ENCODE measurements at regions not wholly inside any gene's neighbourhood (a gene's known extent, or its start where the extent isn't known, plus 50 kb on each side); places are given as distances from the start of the nearest gene placed in this dataset.
"Not testable (repeated sequence)": the region's sequence is repeated elsewhere in the genome, so short reads cannot be mapped to it uniquely, and the experiment has no call there.

DNA sequence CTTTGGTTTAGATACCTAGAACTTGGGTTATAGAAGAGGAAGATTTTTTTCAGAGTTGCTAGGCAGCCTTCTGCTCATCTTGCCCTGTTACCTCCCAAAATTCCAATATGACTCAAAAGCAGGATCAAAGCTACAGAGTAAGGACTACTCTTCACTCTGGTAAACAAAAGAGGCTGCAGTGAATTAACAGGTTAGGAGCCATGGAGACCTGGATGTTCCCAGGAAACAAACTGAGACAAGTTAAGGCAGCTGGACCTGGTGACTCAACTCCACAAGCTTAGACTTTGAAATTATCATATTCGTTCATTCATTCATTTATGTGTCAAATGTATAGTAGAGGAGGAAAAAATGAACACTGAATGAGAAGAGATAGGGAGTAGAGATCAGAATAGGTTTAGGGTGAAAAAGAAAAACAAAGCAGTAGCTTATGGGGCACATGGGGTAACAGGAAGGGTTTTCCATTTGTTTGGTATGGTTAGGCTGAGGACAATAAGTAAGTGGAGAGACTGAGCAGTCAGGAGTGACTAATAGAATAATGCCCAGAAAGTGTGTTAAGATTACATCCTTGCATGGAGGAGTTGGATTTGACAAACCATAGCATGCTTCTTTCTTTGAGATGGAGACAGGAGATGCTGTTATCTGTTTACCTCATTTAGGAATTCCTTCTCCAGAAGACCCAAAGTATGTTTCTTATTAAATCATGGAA lies 464.0 kb upstream of the ZNF608 start:
- FAIRE-seq (no peak), DNase-seq (ENCODE audit: low spot score in 2 of 2) (no peak)

- DNase-seq (ENCODE audit: low spot score in 2 of 2) (no peak), FAIRE-seq (no peak)
Observed at GRCh38 chr5:125214080-125214479, 467.6 kb upstream of the ZNF608 start.

DNA sequence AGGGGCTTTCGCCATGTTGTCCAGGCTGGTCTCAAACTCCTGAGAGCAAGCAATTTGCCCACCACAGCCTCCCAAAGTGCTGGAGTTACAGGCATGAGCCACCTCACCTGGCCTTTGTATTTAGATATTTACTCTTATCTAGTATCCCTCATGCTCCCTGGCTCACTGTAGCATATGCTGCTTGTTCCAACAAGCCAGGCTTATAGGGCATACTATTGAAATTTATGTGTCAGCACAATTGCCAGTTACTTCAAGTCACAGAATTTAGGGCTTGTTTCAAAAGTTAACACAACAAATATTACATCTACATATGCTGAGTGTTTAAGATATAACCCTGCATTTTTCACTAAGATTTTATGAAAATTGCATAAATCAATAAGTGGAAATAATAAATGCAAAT lies 469.2 kb upstream of the ZNF608 start:
- FAIRE-seq (no peak), DNase-seq (ENCODE audit: low spot score in 2 of 2) (no peak)

DNA sequence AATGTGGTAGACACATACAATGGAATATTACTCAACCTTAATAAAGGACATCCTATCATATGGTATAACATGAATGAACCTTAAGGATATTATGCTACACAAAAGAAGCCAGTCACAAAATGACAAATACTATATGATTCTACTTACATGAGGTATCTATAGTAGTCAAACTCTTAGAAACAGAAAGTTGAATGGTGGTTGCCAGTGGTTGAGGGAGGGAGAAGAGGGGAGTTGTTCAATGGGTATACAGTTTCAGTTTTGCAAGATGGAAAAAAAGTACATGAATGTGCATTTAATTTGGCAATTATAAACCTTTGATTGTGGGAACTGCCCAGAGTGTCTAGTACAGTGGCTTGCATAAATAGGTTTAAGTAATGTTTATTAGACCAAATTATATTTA lies 473.3 kb upstream of the ZNF608 start:
- FAIRE-seq (no peak), DNase-seq (ENCODE audit: low spot score in 2 of 2) (no peak)

- no peak for FAIRE-seq
- no peak for DNase-seq (ENCODE audit: low spot score in 2 of 2)
Observed at GRCh38 chr5:125220284-125220683, 473.8 kb upstream of the ZNF608 start.

- DNase-seq (ENCODE audit: low spot score in 2 of 2) (no peak), FAIRE-seq (no peak)
Observed at GRCh38 chr5:125222597-125223240, 476.3 kb upstream of the ZNF608 start.

DNA sequence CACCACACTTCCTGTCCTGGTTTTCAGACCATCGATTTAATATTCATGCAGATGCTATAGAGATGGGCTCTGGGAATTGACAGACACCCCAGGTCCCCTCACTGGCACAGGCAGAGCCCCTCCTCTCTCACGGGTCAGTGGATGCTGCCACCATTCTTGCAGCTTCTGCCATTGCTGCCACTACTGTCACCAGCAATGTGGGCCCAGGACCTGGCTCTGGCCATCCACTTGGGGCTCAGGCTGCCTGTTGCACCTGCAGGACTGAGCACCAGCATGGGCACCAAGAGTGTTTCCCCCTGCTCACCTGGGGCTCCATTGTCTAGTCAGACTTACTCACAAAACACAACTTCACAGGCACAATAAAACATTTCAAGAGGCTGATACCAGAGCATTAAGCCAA lies 479.0 kb upstream of the ZNF608 start:
- DNase-seq (ENCODE audit: low spot score in 2 of 2) (no peak), FAIRE-seq (no peak)

- DNase-seq (ENCODE audit: low spot score in 2 of 2) (no peak), FAIRE-seq (no peak)
Observed at GRCh38 chr5:125226825-125227224, 480.4 kb upstream of the ZNF608 start.

DNA sequence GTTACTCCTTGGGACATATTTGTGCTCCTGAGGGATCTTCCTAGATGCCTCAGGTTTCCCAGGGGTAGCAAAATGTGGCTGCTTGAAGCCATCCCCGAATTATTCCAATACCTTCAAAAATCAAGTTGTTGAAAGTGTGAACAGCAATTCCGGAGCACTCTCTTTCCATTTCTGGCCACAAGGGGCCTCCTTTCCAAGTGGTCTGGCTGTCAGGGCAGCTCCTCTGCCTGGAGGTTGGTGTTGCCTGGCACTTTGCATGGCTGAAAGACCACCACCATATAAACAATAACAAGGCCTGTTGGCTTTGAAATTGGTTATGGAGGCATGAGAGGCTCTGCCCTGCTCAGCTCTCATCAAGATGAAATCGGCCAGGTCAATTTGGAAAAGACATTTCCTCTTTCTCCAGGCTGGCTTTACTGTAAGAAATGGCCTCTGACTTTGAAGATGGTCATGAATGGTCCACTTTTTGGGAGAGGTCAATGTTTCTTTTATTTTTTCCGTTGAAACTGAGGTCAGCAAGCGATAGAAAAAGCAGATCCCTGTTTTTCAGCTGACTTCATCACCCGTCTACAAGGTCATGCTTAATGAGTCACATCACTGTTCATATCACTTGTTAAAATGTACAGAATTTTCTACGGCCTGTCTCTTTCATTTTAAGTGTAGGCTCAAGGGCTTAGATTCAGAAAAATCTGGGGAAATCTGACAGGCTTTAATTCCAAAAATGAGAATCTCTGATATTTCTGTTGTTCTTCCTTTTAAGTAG lies 481.1 kb upstream of the ZNF608 start:
- FAIRE-seq (no peak), DNase-seq (ENCODE audit: low spot score in 2 of 2) (no peak)

DNA sequence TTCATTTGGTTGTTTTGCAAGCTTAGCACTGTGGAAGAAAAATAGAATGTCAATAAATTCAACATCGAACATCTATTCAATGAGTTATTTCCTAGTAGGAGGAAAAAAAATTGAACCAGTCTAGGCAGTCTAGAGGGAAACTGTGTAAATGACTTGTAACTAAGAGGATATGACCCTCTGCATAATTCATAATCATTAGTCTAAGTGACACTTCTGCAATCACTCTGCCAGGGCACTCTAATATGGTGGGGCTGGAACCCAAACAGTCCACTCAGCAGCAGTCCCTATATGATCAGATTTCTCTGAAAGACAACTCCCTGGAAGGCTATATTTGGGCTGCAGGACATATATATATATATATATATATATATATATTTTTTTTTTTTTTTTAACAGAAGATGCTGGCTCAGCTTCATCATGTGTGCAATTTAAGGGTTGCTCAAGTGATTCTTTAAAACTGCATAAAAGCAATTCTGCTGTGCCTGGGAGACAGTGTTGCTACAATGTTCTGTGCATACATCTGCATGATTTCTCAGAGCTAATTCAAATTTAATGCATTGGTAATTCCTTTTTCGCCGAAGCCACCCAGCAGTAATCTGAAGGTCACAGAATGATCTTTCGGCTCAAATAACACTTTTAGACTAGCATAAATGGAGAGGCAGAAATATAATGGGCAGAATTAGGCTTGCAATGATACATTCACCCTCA lies 482.1 kb upstream of the ZNF608 start:
- FAIRE-seq (no peak), DNase-seq (ENCODE audit: low spot score in 2 of 2) (no peak)

DNA sequence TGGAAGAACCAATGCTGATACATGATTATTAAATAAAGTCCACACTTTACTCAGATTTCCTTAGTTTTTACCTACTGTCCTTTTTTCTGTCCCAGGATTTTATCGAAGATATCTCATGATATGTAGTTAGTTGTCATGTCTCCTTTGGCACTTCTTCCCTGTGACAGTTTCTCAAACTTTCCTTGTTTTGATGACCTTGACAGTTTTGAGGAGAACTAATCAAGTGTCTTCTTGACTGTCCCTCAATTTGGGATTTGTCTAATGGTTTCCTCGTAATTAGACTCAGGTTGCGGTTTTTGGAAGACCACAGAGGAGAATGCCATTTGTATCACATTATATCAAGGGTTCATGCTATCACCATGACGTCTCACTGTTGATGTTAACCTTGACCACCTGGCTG lies 483.1 kb upstream of the ZNF608 start:
- FAIRE-seq (no peak), DNase-seq (ENCODE audit: low spot score in 2 of 2) (no peak)

GRCh38 chr5:125232779-125233230 lies 486.4 kb upstream of the ZNF608 start:
- FAIRE-seq (no peak), DNase-seq (ENCODE audit: low spot score in 2 of 2) (no peak)

DNA sequence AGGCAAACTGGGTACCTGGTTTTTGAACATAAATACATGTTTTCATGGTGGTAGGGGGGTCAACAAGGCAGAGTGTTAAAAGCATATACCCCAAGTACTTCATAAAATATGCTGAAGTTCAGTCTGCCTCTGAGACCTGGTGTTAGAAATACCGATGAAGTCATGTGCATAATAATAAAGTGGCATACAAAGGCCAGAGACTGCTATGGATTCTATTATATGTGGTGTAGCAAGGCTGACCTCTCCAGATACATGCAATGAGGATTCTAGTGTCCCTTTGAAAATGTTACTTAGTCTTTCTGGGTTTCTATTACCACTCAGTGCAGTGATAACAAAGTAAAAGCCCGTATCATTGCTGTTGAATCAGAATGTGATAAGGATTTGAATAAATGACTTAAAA lies 487.5 kb upstream of the ZNF608 start:
- DNase-seq (ENCODE audit: low spot score in 2 of 2) (no peak), FAIRE-seq (no peak)

- no peak for DNase-seq (ENCODE audit: low spot score in 2 of 2)
- FAIRE-seq = no peak
Observed at GRCh38 chr5:125236007-125236406, 489.6 kb upstream of the ZNF608 start.

- FAIRE-seq (no peak), DNase-seq (ENCODE audit: low spot score in 2 of 2) (no peak)
Observed at GRCh38 chr5:125236981-125237380, 490.5 kb upstream of the ZNF608 start.

- FAIRE-seq = no peak
Observed at GRCh38 chr5:125244531-125244930, 498.1 kb upstream of the ZNF608 start.

DNA sequence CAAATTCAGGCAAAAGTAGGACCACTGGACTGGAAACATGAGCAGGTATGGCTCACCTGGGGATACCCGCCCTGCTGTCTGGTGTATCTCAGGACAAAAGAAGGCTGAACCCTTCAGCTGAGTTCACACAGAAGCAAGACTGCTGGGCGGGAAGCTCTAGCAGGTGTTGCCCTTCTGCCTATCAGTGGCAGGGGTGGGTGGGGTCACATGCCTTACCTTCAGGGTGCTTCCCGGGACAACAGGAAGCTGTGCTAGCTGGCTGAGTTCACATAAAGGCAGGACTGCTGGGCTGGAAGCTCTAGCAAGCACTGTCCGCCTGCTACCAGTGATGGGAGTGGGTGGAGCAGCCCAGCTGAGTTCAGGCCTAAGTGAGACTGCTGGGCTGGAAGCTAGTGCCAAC lies 498.8 kb upstream of the ZNF608 start:
- DNase-seq (ENCODE audit: low spot score in 2 of 2) (no peak), FAIRE-seq (no peak)

More at GRCh38 chr5:125244531-125244930, 498.1 kb upstream of the ZNF608 start:
- DNase-seq (ENCODE audit: low spot score in 2 of 2) = no peak

DNA sequence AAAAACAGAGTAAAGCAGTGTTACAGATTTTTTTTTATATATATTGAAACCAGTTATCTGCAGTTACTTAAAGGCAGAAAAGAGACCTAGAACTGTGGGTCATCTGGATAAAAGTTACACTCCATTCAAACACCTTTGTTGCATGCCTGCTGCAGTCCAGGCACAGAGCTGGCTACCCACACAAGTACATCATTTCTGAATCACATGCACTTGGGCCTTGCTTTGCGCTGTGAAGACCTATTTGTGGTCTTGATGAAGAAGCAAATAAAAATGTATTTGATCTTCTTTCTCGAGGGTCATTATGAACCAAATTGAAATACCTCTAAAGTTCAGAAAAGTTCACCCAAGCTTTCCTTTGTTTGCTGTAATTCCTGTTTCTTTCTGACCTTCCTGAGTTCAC lies 503.0 kb upstream of the ZNF608 start:
- no peak for DNase-seq (ENCODE audit: low spot score in 2 of 2)

DNA sequence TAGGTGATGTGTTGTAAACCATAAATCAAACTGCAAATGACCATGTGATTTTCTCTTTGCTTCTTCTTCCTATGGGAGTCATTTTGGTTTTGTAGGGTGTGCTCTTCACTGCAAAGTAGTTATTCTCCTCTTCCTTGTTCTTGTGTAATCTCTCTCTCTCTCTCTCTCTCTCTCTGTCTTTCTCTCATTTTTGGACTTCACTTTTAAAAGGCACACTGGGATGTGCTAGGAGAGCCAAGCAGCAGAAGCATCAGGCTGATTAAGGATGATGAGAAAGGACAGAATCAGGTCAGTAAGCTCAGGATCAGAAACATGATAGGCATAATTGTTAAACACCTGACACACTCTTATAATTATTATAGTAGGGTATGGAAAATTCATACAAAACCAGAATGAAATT lies 505.3 kb upstream of the ZNF608 start:
- no peak for FAIRE-seq
- no peak for DNase-seq (ENCODE audit: low spot score in 2 of 2)

More for the DNA sequence above, 503.0 kb upstream of the ZNF608 start:
- FAIRE-seq = no peak

GRCh38 chr5:125253634-125254033 lies 507.2 kb upstream of the ZNF608 start:
- DNase-seq (ENCODE audit: low spot score in 2 of 2); FAIRE-seq: not testable (repeated sequence)

DNA sequence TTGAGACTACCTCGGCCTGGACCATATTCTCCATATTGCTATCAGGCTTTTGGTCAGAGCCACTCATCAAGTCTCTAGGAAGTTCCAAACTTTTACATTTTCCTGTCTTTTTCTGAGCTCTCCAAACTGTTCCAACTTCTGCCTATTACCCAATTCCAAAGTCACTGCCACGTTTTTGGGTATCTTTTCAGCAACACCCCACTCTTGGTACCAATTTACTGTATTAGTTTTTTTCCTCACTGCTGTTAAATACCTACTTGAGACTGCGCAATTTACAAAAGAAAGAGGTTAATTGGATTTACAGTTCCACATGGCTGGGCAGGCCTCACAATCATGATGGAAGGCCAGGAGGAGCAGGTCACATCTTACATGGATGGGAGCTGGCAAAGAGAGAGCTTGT lies 507.8 kb upstream of the ZNF608 start:
- no peak for DNase-seq (ENCODE audit: low spot score in 2 of 2)
- no peak for FAIRE-seq

Measured in frontal cortex (tissue), 3 donors.